B cell (primary cell): ENCODE measurements at regions not wholly inside any gene's neighbourhood (a gene's known extent, or its start where the extent isn't known, plus 50 kb on each side); places are given as distances from the start of the nearest gene placed in this dataset.

Experiments
- EZH2 ChIP-seq: IDR thresholded peaks from 2 replicates; pipeline ENCODE4 v1.6.1; 2012; ENCODE audit warnings: borderline replicate concordance, low read depth, mild to moderate bottlenecking, moderate library complexity, low read length; ENCODE audit not compliant: insufficient read depth, poor library complexity, severe bottlenecking
- TF ChIP-seq, protein P1 (sequence below): fragments of 200-600 bp; IDR thresholded peaks from one replicate; pipeline ENCODE4 v1.8.0; 2022; ENCODE audit warnings: antibody characterized with exemption, mild to moderate bottlenecking

DNA sequence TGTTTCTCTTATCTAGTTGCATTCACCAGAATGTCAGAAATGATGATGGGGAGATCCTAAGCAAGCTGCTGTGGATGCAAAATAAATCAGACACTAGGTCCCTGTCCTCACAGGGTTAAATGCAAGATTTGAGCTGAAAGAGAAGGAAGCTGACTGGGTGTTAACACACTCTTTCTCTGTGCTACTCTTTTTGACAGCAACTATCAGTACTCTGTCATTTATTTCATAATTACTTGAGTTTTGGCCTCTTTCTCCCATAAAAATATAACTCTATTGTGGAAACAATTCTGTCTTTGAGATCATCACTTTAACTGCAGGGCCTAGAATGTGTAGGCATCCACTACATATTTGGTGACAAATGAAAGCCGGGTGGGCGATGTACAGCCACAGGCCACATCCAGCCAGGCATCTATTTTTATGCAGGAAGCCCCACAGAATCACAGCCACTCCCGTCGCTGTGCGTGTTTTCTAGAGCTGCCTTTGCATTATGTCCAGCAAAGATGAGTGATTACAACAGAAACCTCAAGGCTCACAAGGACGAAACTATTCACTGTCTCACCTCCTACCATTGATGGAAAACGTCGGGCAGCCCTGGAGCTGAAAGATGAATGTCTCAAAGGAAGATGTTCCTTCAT, 849.0 kb downstream of the RNF144A start:
- TF ChIP-seq, protein P1, sequence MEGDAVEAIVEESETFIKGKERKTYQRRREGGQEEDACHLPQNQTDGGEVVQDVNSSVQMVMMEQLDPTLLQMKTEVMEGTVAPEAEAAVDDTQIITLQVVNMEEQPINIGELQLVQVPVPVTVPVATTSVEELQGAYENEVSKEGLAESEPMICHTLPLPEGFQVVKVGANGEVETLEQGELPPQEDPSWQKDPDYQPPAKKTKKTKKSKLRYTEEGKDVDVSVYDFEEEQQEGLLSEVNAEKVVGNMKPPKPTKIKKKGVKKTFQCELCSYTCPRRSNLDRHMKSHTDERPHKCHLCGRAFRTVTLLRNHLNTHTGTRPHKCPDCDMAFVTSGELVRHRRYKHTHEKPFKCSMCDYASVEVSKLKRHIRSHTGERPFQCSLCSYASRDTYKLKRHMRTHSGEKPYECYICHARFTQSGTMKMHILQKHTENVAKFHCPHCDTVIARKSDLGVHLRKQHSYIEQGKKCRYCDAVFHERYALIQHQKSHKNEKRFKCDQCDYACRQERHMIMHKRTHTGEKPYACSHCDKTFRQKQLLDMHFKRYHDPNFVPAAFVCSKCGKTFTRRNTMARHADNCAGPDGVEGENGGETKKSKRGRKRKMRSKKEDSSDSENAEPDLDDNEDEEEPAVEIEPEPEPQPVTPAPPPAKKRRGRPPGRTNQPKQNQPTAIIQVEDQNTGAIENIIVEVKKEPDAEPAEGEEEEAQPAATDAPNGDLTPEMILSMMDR = no peak
- no peak for TF ChIP-seq EZH2
